ENCODE measurements at regions not wholly inside any gene's neighbourhood (a gene's known extent, or its start where the extent isn't known, plus 50 kb on each side); places are given as distances from the start of the nearest gene placed in this dataset.

GRCh38 chr15:53875711-53876110 is 102.5 kb upstream of the UNC13C start:
- Mint-ChIP-seq H3K9me3 (peaks cover 6% of the 10 kb centered on the region), H3K4me3 (no peak overlapping the region), H3K27me3 (ENCODE audit: low read depth) (no peaks in the 10 kb centered on the region), H3K36me3 (ENCODE audit: low read depth) (no peaks in the 10 kb centered on the region), H3K4me1 (peaks cover 9% of the 10 kb centered on the region), H3K27ac (ENCODE audit: unreplicated experiment) (no peak overlapping the region)
- DNase-seq (ENCODE audit: low read depth, low spot score), result no peak
- no peak for TF ChIP-seq CTCF (conservative IDR thresholded peaks at IDR 0.05)

GRCh38 chr15:53875139-53875538 is 103.1 kb upstream of the UNC13C start:
- DNase-seq (ENCODE audit: low read depth, low spot score), result no peak
- no peak overlapping the region for H3K4me3 Mint-ChIP-seq
- peaks cover 6% of the 10 kb centered on the region for H3K9me3 Mint-ChIP-seq
- H3K4me1 Mint-ChIP-seq, result peaks cover 4% of the 10 kb centered on the region
- no peaks in the 10 kb centered on the region for H3K27me3 Mint-ChIP-seq (ENCODE audit: low read depth)
- H3K27ac Mint-ChIP-seq (ENCODE audit: unreplicated experiment), result no peak overlapping the region
- no peaks in the 10 kb centered on the region for H3K36me3 Mint-ChIP-seq (ENCODE audit: low read depth)
- no peak for TF ChIP-seq CTCF (conservative IDR thresholded peaks at IDR 0.05)

GRCh38 chr15:53872410-53872809 is 105.8 kb upstream of the UNC13C start:
- Mint-ChIP-seq H3K36me3 (ENCODE audit: low read depth) (no peaks in the 10 kb centered on the region), H3K4me1 (no peaks in the 10 kb centered on the region), H3K4me3 (no peak overlapping the region), H3K9me3 (peaks cover 11% of the 10 kb centered on the region), H3K27me3 (ENCODE audit: low read depth) (no peaks in the 10 kb centered on the region), H3K27ac (ENCODE audit: unreplicated experiment) (no peak overlapping the region)
- TF ChIP-seq CTCF (conservative IDR thresholded peaks at IDR 0.05), result no peak
- no peak for DNase-seq (ENCODE audit: low read depth, low spot score)

GRCh38 chr15:53869806-53870073 is 108.5 kb upstream of the UNC13C start:
- no peak for TF ChIP-seq CTCF (conservative IDR thresholded peaks at IDR 0.05)
- H3K4me1 Mint-ChIP-seq, result no peaks in the 10 kb centered on the region
- H3K36me3 Mint-ChIP-seq (ENCODE audit: low read depth), result no peaks in the 10 kb centered on the region
- no peaks in the 10 kb centered on the region for H3K27me3 Mint-ChIP-seq (ENCODE audit: low read depth)
- no peak overlapping the region for H3K27ac Mint-ChIP-seq (ENCODE audit: unreplicated experiment)
- DNase-seq (ENCODE audit: low read depth, low spot score), result no peak
- H3K9me3 Mint-ChIP-seq, result peaks cover 11% of the 10 kb centered on the region
- H3K4me3 Mint-ChIP-seq, result no peak overlapping the region

GRCh38 chr15:53869044-53869805 is 109.0 kb upstream of the UNC13C start:
- Mint-ChIP-seq H3K9me3 (peaks cover 11% of the 10 kb centered on the region), H3K4me3 (no peak overlapping the region), H3K27me3 (ENCODE audit: low read depth) (no peaks in the 10 kb centered on the region), H3K36me3 (ENCODE audit: low read depth) (no peaks in the 10 kb centered on the region), H3K4me1 (no peaks in the 10 kb centered on the region), H3K27ac (ENCODE audit: unreplicated experiment) (no peak overlapping the region)
- peak; percentile 49 for TF ChIP-seq CTCF (conservative IDR thresholded peaks at IDR 0.05)
- DNase-seq (ENCODE audit: low read depth, low spot score), result peak; percentile 7
